Neural crest cell (in vitro differentiated cells): ENCODE measurements at regions not wholly inside any gene's neighbourhood (a gene's known extent, or its start where the extent isn't known, plus 50 kb on each side); places are given as distances from the start of the nearest gene placed in this dataset.
A peak's percentile ranks its signal among the peaks of the same experiment; 100 is the strongest.

Experiments
- DNase-seq: peaks from one replicate; pipeline ENCODE4 v3.0.0; 2021; ENCODE audit warnings: low read depth, mixed read lengths, low spot score
- H3K27ac Mint-ChIP-seq: one replicate; pipeline ENCODE4 v1.8.0; 2021; ENCODE audit warnings: mild to moderate bottlenecking, mixed read lengths; ENCODE audit not compliant: unreplicated experiment
- H3K27me3 Mint-ChIP-seq: 2 replicates; pipeline ENCODE4 v1.8.0; 2021; ENCODE audit warnings: low read depth, mild to moderate bottlenecking, mixed read lengths
- H3K36me3 Mint-ChIP-seq: 2 replicates; pipeline ENCODE4 v1.8.0; 2021; ENCODE audit warnings: low read depth, mild to moderate bottlenecking, mixed read lengths
- H3K4me1 Mint-ChIP-seq: 2 replicates; pipeline ENCODE4 v1.8.0; 2021; ENCODE audit warnings: mixed read lengths
- H3K4me3 Mint-ChIP-seq: one replicate; pipeline ENCODE4 v1.8.0; 2021; ENCODE audit warnings: mild to moderate bottlenecking, mixed read lengths
- H3K9me3 Mint-ChIP-seq: 2 replicates; pipeline ENCODE4 v1.8.0; 2021; ENCODE audit warnings: mixed read lengths
- CTCF ChIP-seq: fragments of 200-600 bp; sonication (generic); conservative IDR thresholded peaks from 2 replicates; pipeline ENCODE4 v1.5.0; 2021; ENCODE audit warnings: antibody characterized with exemption, mild to moderate bottlenecking

- no peaks in the 10 kb centered on the region for H3K4me1 Mint-ChIP-seq
- H3K4me3 Mint-ChIP-seq, result no peak overlapping the region
- no peaks in the 10 kb centered on the region for H3K9me3 Mint-ChIP-seq
- H3K27ac Mint-ChIP-seq, result peak overlapping the region; percentile 59
- DNase-seq, result no peak
- no peaks in the 10 kb centered on the region for H3K36me3 Mint-ChIP-seq
- H3K27me3 Mint-ChIP-seq, result no peaks in the 10 kb centered on the region
- no peak for TF ChIP-seq CTCF
Observed at GRCh38 chr15:85986741-85987140, 92.9 kb upstream of the AGBL1 start.

GRCh38 chr15:85988741-85989140, 90.9 kb upstream of the AGBL1 start:
- DNase-seq, result no peak
- Mint-ChIP-seq H3K4me3 (no peak overlapping the region), H3K27ac (no peak overlapping the region), H3K9me3 (no peaks in the 10 kb centered on the region), H3K4me1 (no peaks in the 10 kb centered on the region), H3K27me3 (no peaks in the 10 kb centered on the region), H3K36me3 (no peaks in the 10 kb centered on the region)
- no peak for TF ChIP-seq CTCF

GRCh38 chr15:85992224-85992623, 87.4 kb upstream of the AGBL1 start:
- Mint-ChIP-seq H3K4me1 (no peaks in the 10 kb centered on the region), H3K9me3 (peaks cover 7% of the 10 kb centered on the region), H3K27me3 (no peaks in the 10 kb centered on the region), H3K27ac (no peak overlapping the region), H3K36me3 (no peaks in the 10 kb centered on the region), H3K4me3 (no peak overlapping the region)
- TF ChIP-seq CTCF, result no peak
- no peak for DNase-seq

GRCh38 chr15:85993116-85993515, 86.6 kb upstream of the AGBL1 start:
- no peaks in the 10 kb centered on the region for H3K36me3 Mint-ChIP-seq
- no peak for DNase-seq
- no peak for TF ChIP-seq CTCF
- peaks cover 7% of the 10 kb centered on the region for H3K9me3 Mint-ChIP-seq
- H3K4me3 Mint-ChIP-seq, result no peak overlapping the region
- H3K27me3 Mint-ChIP-seq, result no peaks in the 10 kb centered on the region
- H3K27ac Mint-ChIP-seq, result no peak overlapping the region
- no peaks in the 10 kb centered on the region for H3K4me1 Mint-ChIP-seq

GRCh38 chr15:85997618-85998017, 82.1 kb upstream of the AGBL1 start:
- Mint-ChIP-seq H3K27me3 (peaks cover 8% of the 10 kb centered on the region), H3K4me3 (no peak overlapping the region), H3K27ac (no peak overlapping the region), H3K9me3 (peaks cover 7% of the 10 kb centered on the region), H3K4me1 (no peaks in the 10 kb centered on the region), H3K36me3 (no peaks in the 10 kb centered on the region)
- DNase-seq, result no peak
- no peak for TF ChIP-seq CTCF

- Mint-ChIP-seq H3K9me3 (peaks cover 6% of the 10 kb centered on the region), H3K36me3 (no peaks in the 10 kb centered on the region), H3K4me1 (no peaks in the 10 kb centered on the region), H3K4me3 (no peak overlapping the region), H3K27ac (no peak overlapping the region), H3K27me3 (peaks cover 8% of the 10 kb centered on the region)
- no peak for DNase-seq
- TF ChIP-seq CTCF, result no peak
Observed at GRCh38 chr15:85999658-86000057, 80.0 kb upstream of the AGBL1 start.
